HEK293 (cell line): ENCODE measurements at regions not wholly inside any gene's neighbourhood (a gene's known extent, or its start where the extent isn't known, plus 50 kb on each side); places are given as distances from the start of the nearest gene placed in this dataset.

ENCODE experiments used
- CTCF ChIA-PET: fragments of 350-600 bp; formaldehyde crosslinking; extraction: SDS; loops from one replicate; lab custom pipeline; 2021; ENCODE audit warnings: antibody characterized with exemption; lab: Yijun Ruan, JAX
- POLR2A ChIA-PET: fragments of 300-600 bp; formaldehyde crosslinking; extraction: SDS; loops from one replicate; lab custom pipeline; 2020; ENCODE audit warnings: antibody characterized with exemption, inconsistent platforms; lab: Yijun Ruan, JAX
- H3K27ac ChIP-seq: fragments of 200-500 bp; sonication (Bioruptor generic); 2 replicates; pipeline ENCODE4 v1.5.1; 2014; ENCODE audit warnings: low read depth, low read length, control low read depth, inconsistent platforms; ENCODE audit errors: extremely low read depth
- H3K36me3 ChIP-seq, 2 experiments: fragments of 200-500 bp in 1 of 2; sonication (Bioruptor generic) in 1 of 2; 1 replicate in 1 of 2; 2 replicates in 1 of 2; pipeline ENCODE4 v1.5.1; 2014 to 2017; ENCODE audit warnings: inconsistent platforms in 2 of 2, low read length in 2 of 2; ENCODE audit not compliant: control insufficient read depth in 2 of 2, insufficient read depth in 1 of 2
- H3K4me1 ChIP-seq: fragments of 200-500 bp; sonication (Bioruptor generic); 2 replicates; pipeline ENCODE4 v1.5.1; 2014; ENCODE audit warnings: mild to moderate bottlenecking, low read length, inconsistent platforms; ENCODE audit not compliant: control insufficient read depth, insufficient read depth
- H3K4me3 ChIP-seq: 2 replicates; pipeline ENCODE4 v1.5.1; 2011; ENCODE audit warnings: low read depth, mild to moderate bottlenecking, control low read depth, low read length, moderate library complexity
- H3K9me3 ChIP-seq: fragments of 200-500 bp; sonication (Bioruptor generic); 2 replicates; pipeline ENCODE4 v1.5.1; 2014; ENCODE audit warnings: low read depth, low read length, inconsistent platforms; ENCODE audit not compliant: control insufficient read depth, insufficient read depth
- BCL11A ChIP-seq: fragments of 450-650 bp; formaldehyde crosslinking; IDR thresholded peaks from 2 replicates; pipeline ENCODE4 v1.5.1; 2016; ENCODE audit warnings: low read depth, missing biosample characterization, missing genetic modification characterization
- EGR2 ChIP-seq: fragments of 450-650 bp; formaldehyde crosslinking; IDR thresholded peaks from 2 replicates; pipeline ENCODE4 v1.5.1; 2016; ENCODE audit warnings: low read depth, missing biosample characterization, missing genetic modification characterization
- FEZF1 ChIP-seq: fragments of 450-650 bp; formaldehyde crosslinking; IDR thresholded peaks from 2 replicates; pipeline ENCODE4 v1.5.1; 2016; ENCODE audit warnings: missing biosample characterization, missing genetic modification characterization
- GLI2 ChIP-seq: fragments of 450-650 bp; formaldehyde crosslinking; IDR thresholded peaks from 2 replicates; pipeline ENCODE4; 2017; ENCODE audit warnings: missing biosample characterization, missing genetic modification characterization, low read depth, borderline replicate concordance
- GLIS2 ChIP-seq: fragments of 450-650 bp; formaldehyde crosslinking; IDR thresholded peaks from 2 replicates; pipeline ENCODE4 v1.5.1; 2016; ENCODE audit warnings: missing biosample characterization, missing genetic modification characterization
- HOXD13 ChIP-seq: sonication (generic); formaldehyde crosslinking; IDR thresholded peaks from 2 replicates; pipeline ENCODE4 v1.8.0; 2022; ENCODE audit warnings: missing genetic modification reagents, borderline replicate concordance
- KLF10 ChIP-seq: fragments of 450-650 bp; IDR thresholded peaks from 2 replicates; pipeline ENCODE4 v1.5.1; 2018; ENCODE audit warnings: missing biosample characterization, mild to moderate bottlenecking, missing genetic modification characterization
- SCRT2 ChIP-seq: fragments of 450-650 bp; formaldehyde crosslinking; IDR thresholded peaks from 2 replicates; pipeline ENCODE4 v1.5.1; 2016; ENCODE audit warnings: missing biosample characterization, missing genetic modification characterization
- SP3 ChIP-seq: fragments of 450-650 bp; formaldehyde crosslinking; IDR thresholded peaks from 2 replicates; pipeline ENCODE4 v1.5.1; 2016; ENCODE audit warnings: missing biosample characterization, missing genetic modification characterization
- TCF7L2 ChIP-seq: IDR thresholded peaks from 2 replicates; pipeline ENCODE4 v1.6.1; 2011; ENCODE audit warnings: low read depth, mild to moderate bottlenecking, inconsistent platforms, low read length, moderate library complexity, borderline replicate concordance
- YY1 ChIP-seq: fragments of 450-650 bp; formaldehyde crosslinking; IDR thresholded peaks from 2 replicates; pipeline ENCODE4 v1.5.1; 2018; ENCODE audit warnings: missing biosample characterization, missing genetic modification characterization
- ZEB2 ChIP-seq: fragments of 450-650 bp; formaldehyde crosslinking; IDR thresholded peaks from 2 replicates; pipeline ENCODE4 v1.5.1; 2016; ENCODE audit warnings: missing biosample characterization, missing genetic modification characterization
- ZNF121 ChIP-seq: fragments of 450-650 bp; formaldehyde crosslinking; IDR thresholded peaks from 2 replicates; pipeline ENCODE4 v1.5.1; 2016; ENCODE audit warnings: missing biosample characterization, missing genetic modification characterization
- ZNF133 ChIP-seq: fragments of 450-650 bp; formaldehyde crosslinking; IDR thresholded peaks from 2 replicates; pipeline ENCODE4 v1.5.1; 2016; ENCODE audit warnings: missing biosample characterization, missing genetic modification characterization
- ZNF16 ChIP-seq: fragments of 450-650 bp; formaldehyde crosslinking; IDR thresholded peaks from 2 replicates; pipeline ENCODE4 v1.5.1; 2016; ENCODE audit warnings: low read depth, missing biosample characterization, missing genetic modification characterization
- ZNF239 ChIP-seq: fragments of 450-650 bp; formaldehyde crosslinking; IDR thresholded peaks from 2 replicates; pipeline ENCODE4 v1.5.1; 2016; ENCODE audit warnings: missing biosample characterization, missing genetic modification characterization
- ZNF341 ChIP-seq: fragments of 450-650 bp; formaldehyde crosslinking; IDR thresholded peaks from 2 replicates; pipeline ENCODE4; 2016; ENCODE audit warnings: low read depth, missing biosample characterization, missing genetic modification characterization
- ZNF366 ChIP-seq: fragments of 450-650 bp; formaldehyde crosslinking; conservative IDR thresholded peaks from 2 replicates; pipeline ENCODE4 v1.5.1; 2016; ENCODE audit warnings: missing biosample characterization, missing genetic modification characterization
- ZNF398 ChIP-seq: fragments of 450-650 bp; formaldehyde crosslinking; IDR thresholded peaks from 2 replicates; pipeline ENCODE4 v1.5.1; 2017; ENCODE audit warnings: missing biosample characterization, missing genetic modification characterization
- ZNF423 ChIP-seq: fragments of 450-650 bp; formaldehyde crosslinking; IDR thresholded peaks from 2 replicates; pipeline ENCODE4 v1.5.1; 2016; ENCODE audit warnings: missing biosample characterization, missing genetic modification characterization
- ZNF473 ChIP-seq: fragments of 450-650 bp; formaldehyde crosslinking; IDR thresholded peaks from 2 replicates; pipeline ENCODE4 v1.5.1; 2017; ENCODE audit warnings: missing biosample characterization, missing genetic modification characterization
- ZNF623 ChIP-seq: fragments of 450-650 bp; formaldehyde crosslinking; IDR thresholded peaks from 2 replicates; pipeline ENCODE4 v1.5.1; 2016; ENCODE audit warnings: missing biosample characterization, missing genetic modification characterization
- ZNF791 ChIP-seq: fragments of 450-650 bp; formaldehyde crosslinking; IDR thresholded peaks from 2 replicates; pipeline ENCODE4 v1.5.1; 2016; ENCODE audit warnings: missing biosample characterization, missing genetic modification characterization
- ZNF843 ChIP-seq: fragments of 450-650 bp; formaldehyde crosslinking; IDR thresholded peaks from 2 replicates; pipeline ENCODE4 v1.5.1; 2016; ENCODE audit warnings: missing biosample characterization, missing genetic modification characterization
- ZSCAN30 ChIP-seq: fragments of 450-650 bp; IDR thresholded peaks from 2 replicates; pipeline ENCODE4 v1.5.1; 2018; ENCODE audit warnings: missing biosample characterization, mild to moderate bottlenecking, missing genetic modification characterization, moderate library complexity
- ZXDB ChIP-seq: fragments of 450-650 bp; formaldehyde crosslinking; IDR thresholded peaks from 2 replicates; pipeline ENCODE4 v1.5.1; 2016; ENCODE audit warnings: missing biosample characterization, missing genetic modification characterization
- TF ChIP-seq, protein P1 (sequence below): fragments of 450-650 bp; formaldehyde crosslinking; IDR thresholded peaks from 2 replicates; pipeline ENCODE4 v1.5.0; 2017; ENCODE audit warnings: missing biosample characterization, missing genetic modification characterization, borderline replicate concordance
- TF ChIP-seq, protein P2 (sequence below): fragments of 450-650 bp; formaldehyde crosslinking; IDR thresholded peaks from 2 replicates; pipeline ENCODE4 v1.5.1; 2016; ENCODE audit warnings: missing biosample characterization, missing genetic modification characterization
- TF ChIP-seq, protein P3 (sequence below): fragments of 450-650 bp; formaldehyde crosslinking; IDR thresholded peaks from 2 replicates; pipeline ENCODE4 v1.5.1; 2017; ENCODE audit warnings: missing biosample characterization, missing genetic modification characterization

DNA sequence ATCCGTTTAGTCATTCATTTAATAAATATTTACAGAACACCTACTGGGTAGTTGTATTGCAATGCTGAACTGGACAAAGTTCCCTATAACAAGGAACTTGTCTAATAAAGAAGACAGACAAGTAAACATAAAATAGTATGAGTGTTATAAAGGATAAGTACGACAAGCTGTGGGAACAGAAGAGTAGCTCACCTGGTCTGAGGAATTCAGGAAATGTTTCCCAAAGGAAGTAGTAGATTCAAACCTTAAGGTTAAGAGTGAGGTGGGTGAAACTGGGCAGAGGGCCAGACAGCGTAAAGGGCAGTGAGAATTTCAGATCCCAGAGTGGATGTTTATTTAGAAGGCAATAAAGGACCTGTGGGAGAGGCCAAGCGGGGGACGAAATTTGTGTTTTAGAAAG is 72.3 kb upstream of the CD2AP start (continued):
- TF ChIP-seq SCRT2 (tag by site-specific recombination) (0 out of 2 replicates have a peak, but pooled peaks have one; percentile 12), ZNF623 (tag by site-specific recombination) (no peak), FEZF1 (tag by site-specific recombination) (peak; percentile 66), EGR2 (peak; percentile 91), SP3 (tag by site-specific recombination) (no peak), ZNF791 (tag by site-specific recombination) (no peak), HOXD13 (CRISPR knock-in tag) (peak; percentile 55; the same call in 1 of the 2 replicates), ZNF473 (tag by site-specific recombination) (no peak), ZNF121 (tag by site-specific recombination) (no peak), ZNF133 (tag by site-specific recombination) (no peak), ZNF16 (no peak), ZXDB (tag by site-specific recombination) (no peak), ZSCAN30 (tag by site-specific recombination) (no peak)

- Histone ChIP-seq H3K9me3 (no peaks in the 10 kb centered on the region), H3K27ac (no peak overlapping the region), H3K36me3 (no peaks in the 10 kb centered on the region), H3K4me3 (no peak overlapping the region), H3K4me1 (peaks cover 25% of the 10 kb centered on the region)
- ChIA-PET POLR2A (interaction anchor here (0.7 kb wide), 1 partner anchor 70 kb away, joined by 3 read pairs; the partner anchor contains the start of gene CD2AP), CTCF (interaction anchor here (0.5 to 1.2 kb wide), 9 partner anchors 11 to 551 kb away, joined by 3 to 9 read pairs (median 3); no protein-coding TSS in a partner anchor)
- TF ChIP-seq, protein P1, sequence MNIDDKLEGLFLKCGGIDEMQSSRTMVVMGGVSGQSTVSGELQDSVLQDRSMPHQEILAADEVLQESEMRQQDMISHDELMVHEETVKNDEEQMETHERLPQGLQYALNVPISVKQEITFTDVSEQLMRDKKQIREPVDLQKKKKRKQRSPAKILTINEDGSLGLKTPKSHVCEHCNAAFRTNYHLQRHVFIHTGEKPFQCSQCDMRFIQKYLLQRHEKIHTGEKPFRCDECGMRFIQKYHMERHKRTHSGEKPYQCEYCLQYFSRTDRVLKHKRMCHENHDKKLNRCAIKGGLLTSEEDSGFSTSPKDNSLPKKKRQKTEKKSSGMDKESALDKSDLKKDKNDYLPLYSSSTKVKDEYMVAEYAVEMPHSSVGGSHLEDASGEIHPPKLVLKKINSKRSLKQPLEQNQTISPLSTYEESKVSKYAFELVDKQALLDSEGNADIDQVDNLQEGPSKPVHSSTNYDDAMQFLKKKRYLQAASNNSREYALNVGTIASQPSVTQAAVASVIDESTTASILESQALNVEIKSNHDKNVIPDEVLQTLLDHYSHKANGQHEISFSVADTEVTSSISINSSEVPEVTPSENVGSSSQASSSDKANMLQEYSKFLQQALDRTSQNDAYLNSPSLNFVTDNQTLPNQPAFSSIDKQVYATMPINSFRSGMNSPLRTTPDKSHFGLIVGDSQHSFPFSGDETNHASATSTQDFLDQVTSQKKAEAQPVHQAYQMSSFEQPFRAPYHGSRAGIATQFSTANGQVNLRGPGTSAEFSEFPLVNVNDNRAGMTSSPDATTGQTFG (tag by site-specific recombination), result 0 out of 2 replicates have a peak, but pooled peaks have one; percentile 36
- TF ChIP-seq ZNF341 (tag by site-specific recombination) (peak; percentile 65), ZEB2 (tag by site-specific recombination) (0 out of 2 replicates have a peak, but pooled peaks have one; percentile 25), ZXDB (tag by site-specific recombination) (peak; percentile 26; the same call in 1 of the 2 replicates), ZNF16 (no peak), YY1 (0 out of 2 replicates have a peak, but pooled peaks have one; percentile 29), KLF10 (tag by site-specific recombination) (peak; percentile 29; the same call in 1 of the 2 replicates), ZNF366 (tag by site-specific recombination) (0 out of 2 replicates have a peak, but pooled peaks have one; percentile 20), ZNF398 (peak; percentile 16; the same call in 1 of the 2 replicates), GLIS2 (tag by site-specific recombination) (no peak), ZNF239 (tag by site-specific recombination) (no peak), BCL11A (tag by site-specific recombination) (0 out of 2 replicates have a peak, but pooled peaks have one; percentile 33), ZNF843 (tag by site-specific recombination) (peak; percentile 17; the same call in 1 of the 2 replicates), ZNF423 (tag by site-specific recombination) (no peak), TCF7L2 (peak; percentile 65; the same call in 1 of the 2 replicates), GLI2 (tag by site-specific recombination) (0 out of 2 replicates have a peak, but pooled peaks have one; percentile 41)
- TF ChIP-seq, protein P2, sequence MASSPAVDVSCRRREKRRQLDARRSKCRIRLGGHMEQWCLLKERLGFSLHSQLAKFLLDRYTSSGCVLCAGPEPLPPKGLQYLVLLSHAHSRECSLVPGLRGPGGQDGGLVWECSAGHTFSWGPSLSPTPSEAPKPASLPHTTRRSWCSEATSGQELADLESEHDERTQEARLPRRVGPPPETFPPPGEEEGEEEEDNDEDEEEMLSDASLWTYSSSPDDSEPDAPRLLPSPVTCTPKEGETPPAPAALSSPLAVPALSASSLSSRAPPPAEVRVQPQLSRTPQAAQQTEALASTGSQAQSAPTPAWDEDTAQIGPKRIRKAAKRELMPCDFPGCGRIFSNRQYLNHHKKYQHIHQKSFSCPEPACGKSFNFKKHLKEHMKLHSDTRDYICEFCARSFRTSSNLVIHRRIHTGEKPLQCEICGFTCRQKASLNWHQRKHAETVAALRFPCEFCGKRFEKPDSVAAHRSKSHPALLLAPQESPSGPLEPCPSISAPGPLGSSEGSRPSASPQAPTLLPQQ (tag by site-specific recombination), result no peak
- TF ChIP-seq, protein P3, sequence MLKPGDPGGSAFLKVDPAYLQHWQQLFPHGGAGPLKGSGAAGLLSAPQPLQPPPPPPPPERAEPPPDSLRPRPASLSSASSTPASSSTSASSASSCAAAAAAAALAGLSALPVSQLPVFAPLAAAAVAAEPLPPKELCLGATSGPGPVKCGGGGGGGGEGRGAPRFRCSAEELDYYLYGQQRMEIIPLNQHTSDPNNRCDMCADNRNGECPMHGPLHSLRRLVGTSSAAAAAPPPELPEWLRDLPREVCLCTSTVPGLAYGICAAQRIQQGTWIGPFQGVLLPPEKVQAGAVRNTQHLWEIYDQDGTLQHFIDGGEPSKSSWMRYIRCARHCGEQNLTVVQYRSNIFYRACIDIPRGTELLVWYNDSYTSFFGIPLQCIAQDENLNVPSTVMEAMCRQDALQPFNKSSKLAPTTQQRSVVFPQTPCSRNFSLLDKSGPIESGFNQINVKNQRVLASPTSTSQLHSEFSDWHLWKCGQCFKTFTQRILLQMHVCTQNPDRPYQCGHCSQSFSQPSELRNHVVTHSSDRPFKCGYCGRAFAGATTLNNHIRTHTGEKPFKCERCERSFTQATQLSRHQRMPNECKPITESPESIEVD, result peak; percentile 80
These were observed 70.0 kb upstream of the CD2AP start for GRCh38 chr6:47407300-47408281.
